GM21447 (cell line): ENCODE measurements at regions not wholly inside any gene's neighbourhood (a gene's known extent, or its start where the extent isn't known, plus 50 kb on each side); places are given as distances from the start of the nearest gene placed in this dataset.
A peak's percentile ranks its signal among the peaks of the same experiment; 100 is the strongest.

ENCODE experiments used
- ATAC-seq: cut with Tn5 transposase; IDR thresholded peaks from one replicate; pipeline ENCODE4 v1.9.1; 2021; ENCODE audit not compliant: unreplicated experiment

DNA sequence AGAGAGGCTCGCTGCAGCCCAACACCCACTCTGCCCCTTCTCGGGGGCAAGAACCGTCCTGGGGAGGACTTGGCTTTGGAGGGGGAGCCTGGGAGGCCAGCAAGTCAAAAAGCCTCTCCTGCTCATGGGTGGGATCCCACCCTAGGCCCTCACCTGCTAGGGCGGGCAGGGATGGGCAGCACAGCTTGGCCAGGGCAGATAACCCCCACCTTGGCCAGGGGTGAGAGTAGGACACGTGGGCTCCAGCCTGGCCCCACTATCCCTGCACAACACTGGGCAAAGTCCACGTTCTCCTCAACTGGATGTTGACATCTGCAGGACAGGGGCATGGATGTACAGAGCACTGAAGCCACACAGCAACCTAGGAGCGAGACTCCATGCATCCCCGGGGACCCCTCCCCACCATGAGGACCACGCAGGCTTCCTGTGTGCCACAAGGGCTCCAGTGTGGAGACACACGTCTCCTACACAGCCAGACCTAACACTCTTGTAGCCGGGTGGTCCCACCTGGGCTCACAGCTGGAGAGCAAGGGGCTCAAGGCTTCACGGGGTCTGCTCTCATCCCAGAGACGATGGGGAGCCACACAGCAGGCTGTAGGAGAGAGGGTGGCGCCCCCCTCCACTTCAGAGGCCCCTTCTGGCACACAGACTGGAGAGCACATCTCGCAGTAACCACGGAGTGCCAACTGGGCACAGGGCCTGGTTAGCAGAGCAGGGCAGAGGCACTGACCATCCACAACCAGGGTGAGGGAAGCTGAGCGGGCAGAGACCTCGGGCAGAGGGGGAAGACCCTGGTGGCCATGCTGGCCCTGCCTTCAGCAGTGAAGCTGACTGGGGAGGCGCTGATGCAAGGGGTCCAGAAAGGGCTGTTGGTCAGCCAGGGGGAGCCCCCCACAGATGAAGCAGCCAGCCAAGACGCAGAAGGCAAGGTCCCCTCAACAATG is 171.1 kb downstream of the CRYBB2 start:
- no peak for ATAC-seq

DNA sequence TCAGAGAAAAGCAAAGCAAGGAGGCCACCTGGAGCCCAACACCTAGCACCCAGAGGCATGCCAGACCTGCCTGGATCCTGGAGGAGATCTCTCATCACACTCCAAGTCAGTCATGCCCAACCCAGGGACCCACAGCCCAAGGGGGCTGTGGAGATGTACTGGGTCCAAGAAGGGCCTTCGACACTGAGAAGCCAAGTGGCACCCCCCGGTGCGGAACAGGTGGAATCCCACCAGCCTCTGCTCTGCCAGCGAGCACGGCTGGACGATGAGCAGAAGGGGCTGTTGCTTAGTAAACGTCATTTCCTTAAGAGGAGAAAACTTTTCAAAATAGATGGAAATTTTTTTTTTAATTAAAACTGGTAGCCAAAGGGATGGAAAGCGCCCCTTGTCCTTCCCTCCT is 171.9 kb upstream of the GRK3 start:
- ATAC-seq = no peak

DNA sequence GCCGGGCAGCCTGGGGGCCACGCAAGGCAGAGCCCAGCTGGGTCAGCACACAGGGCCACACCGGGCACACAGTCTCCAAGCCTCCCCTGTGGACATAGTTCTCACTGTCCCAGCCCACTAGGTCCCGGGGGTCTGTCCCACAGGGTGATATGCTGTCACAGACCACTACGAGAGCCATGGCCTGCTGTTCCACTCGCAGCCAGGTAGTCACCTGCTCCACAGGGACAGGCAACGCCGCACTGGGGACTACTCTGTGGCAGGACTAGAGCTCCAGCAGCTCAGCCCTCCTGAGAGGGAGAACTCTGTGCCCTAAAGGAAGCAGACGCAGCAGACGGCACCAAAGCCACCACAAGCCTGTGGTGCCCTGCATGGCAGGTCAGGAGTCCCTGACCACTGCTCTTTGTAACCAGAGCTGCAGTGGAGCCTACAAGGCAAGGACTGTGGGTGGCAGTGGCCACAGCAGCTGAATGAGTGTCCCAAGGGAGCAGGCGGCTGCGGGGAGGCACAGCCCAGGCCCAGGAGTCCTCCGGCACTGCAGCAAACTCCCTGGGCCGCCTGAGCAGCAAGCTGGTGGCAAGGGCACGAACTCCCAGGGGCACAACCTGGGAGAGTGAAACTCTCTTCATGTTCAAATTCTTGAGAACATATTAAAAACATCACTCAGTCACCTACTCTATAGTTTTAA is 171.2 kb upstream of the GRK3 start:
- no peak for ATAC-seq

DNA sequence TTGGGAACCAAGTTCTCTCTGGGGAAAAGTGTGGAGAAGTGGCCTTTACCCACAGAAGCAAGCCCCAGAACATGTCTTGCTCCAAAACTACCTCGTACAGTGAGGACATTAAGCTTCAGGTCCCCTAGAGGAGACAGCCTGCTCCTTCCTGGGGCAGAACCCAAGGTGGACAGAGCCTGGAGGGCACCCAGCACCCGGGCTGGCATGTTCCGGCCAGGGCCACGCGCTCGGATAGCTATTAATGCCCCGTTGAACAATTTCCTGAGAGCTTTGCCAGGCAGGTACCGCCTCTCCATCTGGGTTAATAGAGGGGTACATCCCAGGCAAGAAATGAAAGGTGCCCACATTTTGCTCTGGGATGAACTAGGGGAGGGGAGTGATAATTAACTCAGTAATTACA is 169.0 kb upstream of the GRK3 start:
- no peak for ATAC-seq

DNA sequence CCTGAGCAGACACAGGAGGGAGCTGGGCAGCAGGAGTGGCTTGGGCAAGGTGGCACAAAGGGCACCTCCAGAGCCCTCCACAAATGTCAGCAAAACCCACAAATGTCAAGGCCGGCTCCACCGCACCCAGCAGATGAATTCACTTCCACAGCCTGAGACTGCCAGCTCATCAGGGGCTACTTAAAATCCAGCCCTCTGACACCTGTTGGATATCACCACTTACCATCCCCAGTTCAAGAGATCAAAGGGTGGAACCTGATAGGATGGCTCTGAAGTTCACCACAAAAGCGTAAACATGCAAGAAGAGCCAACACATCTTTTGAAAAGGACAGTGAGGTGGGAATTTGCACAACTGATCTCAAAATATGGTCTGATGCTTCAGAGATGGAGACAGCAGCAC is 168.6 kb upstream of the GRK3 start:
- no peak for ATAC-seq

DNA sequence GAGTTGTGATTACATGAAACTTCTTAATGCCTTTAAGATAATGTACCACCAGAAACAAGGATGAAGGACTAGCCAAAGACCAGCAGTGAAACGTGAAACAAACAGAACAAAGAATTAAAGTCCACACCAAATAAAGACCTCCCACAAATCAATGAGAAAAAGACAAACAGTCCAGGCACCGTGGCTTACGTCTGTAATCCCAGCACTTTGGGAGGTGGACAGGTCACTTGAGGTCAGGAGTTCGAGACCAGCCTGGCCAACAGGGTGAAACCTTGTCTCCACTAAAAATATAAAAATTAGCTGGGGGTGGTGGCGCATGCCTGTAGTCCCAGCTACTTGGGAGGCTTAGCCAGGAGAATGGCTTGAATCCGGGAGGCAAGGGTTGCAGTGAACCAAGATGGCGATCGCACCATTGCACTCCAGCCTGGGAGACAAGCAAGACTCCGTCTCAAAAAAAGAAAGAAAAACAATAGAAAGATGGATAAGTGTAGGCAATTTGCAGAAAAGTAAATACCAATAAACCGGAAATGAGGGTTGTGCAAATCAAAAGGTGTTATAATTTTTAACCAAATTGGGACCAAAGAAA is 167.8 kb upstream of the GRK3 start:
- ATAC-seq = no peak

DNA sequence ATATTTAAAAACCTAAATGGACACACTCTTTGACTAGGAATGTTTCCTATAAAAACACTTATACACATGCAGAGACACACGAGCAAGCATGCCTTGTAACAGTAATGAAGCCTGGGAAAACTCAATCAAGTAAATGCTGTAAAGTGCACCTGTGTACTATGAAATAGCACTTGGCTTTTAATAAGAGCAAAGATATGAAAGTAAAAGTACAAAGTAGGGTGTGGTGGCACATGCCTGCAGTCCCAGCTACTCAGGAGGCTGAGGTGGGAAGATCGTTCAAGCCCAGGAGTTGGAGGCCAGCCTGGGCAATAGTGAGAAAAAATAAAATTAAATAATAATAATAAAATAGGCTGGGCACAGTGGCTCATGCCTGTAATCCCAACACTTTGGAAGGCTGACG is 166.9 kb upstream of the GRK3 start:
- ATAC-seq = no peak

DNA sequence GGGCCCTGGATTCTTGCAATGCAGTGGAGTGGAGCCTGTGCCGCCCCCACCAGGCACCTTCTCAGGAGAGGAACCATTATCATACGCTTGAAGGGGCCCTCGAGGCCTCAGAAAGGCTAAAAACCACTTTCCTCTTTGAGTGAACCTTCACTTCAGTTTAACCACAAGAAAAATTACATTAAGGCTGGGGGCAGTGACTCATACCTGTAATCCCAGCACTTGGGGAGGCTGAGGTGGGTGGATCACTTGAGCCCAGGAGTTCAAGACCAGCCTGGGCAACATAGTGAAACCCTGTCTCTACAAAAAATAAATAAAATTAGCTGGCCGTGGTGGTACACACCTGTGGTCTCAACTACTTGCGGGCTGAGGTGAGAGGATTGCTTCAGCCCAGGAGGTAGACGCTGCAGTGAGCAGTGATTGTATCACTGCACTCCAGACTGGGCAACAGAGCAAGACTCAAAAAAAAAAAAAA is 165.8 kb upstream of the GRK3 start:
- ATAC-seq = peak; percentile 62

DNA sequence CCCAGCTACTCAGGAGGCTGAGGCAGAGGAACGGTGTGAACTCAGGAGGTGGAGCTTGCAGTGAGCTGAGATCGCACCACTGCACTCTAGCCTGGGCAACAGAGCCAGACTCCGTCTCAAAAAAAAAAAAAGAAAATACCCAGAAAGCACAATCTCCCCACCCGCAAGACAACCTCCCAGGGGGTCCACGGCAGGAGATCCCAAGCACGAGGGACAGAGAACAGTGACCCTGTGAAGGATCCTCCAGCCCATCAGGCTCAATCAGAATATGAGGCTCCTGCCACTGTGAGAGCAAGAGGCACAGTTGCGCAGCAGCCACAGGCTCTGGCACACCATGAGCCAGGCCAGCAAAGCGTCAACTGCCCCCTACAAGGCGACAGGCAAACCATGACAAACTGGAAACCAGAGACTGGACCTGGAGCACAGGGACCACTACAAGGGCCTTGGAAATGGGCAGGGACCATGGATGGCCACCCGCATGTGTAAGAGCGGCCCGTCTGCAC is 164.8 kb upstream of the GRK3 start:
- ATAC-seq = no peak

DNA sequence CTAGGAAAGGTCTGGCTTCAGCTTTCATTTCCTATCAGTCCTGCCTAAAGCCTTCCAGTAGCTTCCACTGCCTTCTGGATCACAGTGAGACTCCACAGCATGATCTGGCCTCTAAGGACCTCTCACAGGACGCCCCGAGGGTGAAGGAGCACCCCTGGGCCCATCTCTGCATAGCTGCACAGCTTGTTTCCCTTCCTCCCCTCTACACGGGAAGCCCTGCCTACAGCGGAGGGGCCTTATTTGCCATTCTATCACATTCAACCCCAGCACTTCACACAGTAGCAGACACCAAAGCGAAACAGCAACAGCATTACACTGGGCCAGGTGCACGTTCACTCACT is 162.3 kb upstream of the GRK3 start:
- no peak for ATAC-seq

DNA sequence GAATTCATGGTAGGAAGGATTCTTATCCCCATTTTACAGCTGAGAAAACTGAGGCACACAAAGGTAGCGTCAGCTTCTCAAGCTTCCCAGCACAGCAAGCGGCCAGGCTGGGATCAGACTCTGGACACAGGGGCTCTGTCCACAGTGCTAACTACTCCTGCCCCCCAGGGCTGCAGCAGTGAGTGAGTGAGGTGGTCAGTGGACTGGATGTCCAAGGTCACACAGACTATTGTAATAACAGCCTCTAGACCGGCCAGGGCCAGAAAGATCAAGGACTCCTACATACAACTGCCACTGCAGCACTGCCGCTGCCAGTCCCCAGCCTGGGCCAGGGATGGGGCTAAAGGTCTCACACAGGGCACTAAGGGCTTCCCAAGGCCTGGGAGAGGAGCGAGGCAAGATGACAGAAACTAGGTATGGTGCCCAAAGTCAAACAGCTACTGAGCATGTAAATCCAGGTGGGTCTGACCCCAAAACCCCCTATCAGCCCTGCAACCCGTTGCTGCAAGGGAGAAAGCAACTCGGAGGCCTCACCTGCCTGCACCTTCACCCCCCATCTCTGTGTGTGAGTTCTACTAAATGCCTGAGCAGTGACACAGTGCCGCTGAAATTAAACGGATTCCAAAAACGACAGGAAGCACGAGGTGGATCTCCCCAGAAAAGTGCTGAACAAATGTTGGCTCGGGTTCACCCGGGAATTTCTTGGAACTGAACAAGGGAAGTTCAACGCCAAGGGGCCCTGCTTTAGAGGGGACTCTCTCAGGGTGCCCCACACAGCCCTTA is 161.8 kb upstream of the GRK3 start:
- ATAC-seq = no peak

DNA sequence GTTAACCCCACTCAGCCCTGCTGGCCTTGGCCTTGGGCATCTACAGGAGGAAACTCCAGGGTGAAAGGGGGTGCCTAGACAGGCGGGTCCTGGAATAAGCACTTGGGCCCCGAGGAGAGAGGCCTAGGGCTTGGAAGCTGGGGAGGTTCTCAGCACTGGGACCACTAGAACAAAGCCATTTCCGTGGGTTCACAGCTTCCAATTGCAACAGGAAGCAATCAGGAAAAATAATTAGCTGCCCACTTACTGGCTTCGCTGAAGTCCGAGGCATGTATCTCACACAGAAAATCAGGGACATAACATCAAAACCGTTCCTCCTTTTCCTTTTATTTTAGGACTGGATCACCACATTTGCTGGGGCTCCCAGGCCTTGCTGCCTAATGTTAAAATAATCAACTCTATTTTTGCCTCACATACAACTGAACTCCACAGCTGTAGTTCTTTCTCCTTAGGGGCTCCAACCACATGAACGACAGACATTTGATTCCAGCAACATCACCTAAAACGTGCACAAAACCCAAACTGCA is 161.1 kb upstream of the GRK3 start:
- no peak for ATAC-seq

DNA sequence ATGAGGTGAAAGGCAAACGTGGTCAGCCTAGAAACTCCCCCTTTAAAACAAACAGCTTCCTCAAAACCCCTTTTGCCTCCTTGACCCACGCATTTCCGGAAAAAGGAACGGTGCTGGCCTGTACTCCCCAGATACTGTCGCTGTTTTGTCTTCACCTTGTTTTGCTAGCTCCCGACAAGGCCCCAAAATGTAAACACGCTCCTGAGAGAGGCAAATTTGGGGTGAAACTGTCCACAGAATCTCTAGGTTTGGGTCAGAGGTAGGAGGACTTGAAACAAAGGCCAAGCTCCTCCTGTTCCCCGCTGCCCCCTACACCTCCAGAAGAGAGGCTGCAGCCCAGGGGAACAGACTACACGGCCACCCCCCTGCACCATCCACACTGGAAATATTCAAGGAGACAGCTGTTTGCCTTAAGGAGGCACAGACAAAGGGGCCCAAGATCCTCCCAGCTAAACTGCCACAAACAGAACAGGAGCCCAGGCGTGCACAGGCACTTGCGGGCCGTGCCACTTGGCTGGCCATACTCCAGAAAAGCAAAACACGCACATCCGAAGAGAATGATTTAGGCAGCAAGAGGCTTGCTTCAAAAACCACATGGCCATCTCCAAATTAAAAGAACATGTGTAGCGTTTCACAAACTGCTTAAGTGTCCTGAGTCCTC is 160.5 kb upstream of the GRK3 start:
- ATAC-seq = no peak

DNA sequence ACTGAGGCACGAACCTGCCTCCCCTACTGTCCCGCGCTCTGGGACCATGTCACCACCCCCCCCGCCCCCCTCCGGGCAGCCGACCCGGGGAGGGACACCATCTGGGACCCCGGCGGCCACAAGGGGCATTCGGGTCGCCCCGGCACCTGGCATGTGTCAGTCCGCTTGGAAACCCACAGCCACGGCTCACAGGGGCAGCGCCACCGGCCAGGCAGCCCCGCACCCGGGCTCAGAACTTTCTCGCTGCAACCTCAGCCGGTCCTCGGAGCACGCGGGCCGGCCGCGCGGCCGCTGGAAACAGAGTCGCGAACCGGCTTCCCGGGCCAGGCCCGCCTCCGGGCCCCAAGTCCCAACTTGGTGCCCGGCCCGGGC is 159.9 kb upstream of the GRK3 start:
- no peak for ATAC-seq

DNA sequence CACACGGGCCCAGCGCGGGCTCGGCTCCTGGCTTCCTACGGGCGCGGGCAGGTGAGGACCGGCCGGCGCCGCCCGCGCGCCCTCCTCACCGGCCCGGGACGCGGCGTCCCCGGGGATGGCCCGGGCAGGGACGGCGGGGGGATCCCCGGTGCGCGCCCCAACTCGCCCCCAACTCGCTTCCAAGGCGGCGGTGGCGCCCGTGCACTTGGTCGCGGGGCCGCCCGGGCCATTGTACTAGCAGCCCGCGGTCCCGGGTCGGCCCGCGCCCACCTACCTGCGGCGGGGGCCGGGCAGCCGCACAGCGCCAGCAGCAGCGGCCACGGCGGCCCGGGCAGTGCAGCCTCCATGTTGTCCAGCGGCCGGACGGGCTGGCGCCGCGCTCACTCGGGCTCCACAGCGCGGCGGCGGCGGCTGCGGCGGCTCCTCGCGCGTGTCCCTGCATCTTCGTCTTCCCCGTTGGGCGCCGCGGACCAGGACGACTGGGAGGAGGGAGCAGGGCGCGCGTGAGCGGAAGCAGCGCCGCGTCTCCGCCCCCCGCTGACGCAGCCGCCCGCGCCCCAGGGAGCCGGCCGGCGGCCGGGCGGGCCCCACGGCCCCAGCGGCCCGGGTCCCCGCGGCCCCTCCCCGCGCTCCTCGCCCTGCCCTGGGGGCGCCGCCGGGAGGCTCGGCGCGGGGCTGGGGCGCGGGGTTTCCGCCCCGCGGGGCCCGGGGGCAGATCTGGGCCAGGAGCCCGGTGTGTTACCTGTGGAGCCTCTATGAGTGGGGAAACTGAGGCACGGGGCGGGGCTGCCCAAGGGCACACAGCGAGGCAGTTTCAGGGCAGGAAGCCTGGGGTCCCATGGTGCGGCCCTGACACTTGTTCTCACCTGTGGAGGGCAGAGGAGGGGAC is 159.3 kb upstream of the GRK3 start:
- ATAC-seq = no peak

DNA sequence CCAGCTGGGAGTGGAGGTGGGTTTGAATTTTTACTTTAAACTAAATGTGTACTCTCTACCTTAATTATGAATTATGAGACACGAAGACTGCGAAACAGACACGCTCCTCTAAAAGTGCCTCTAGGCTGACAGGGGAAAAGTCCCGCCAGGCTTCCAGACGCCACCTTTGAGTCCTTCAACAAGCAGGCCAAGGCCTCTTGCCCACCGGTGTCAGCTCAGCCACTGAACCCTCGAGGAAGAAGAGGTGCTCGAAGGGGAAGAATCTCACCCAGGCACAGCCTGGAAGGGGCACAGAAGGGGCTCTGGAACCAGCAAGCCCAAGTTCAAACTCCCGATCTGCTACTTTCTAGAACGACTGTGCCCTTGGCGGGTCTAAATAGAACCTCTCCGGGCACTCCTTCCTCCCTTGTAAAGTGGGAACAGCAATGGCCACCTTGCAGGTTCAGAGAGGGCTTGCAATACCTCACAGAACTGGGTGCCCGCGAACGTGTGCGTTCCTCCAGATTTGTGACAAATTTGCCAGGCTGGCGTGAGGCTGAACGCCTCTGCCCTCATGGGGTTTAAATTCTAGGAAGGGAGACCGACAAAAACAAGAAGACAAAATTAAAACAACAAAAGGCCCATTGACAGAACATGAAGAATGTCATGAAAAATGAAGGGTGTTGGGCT is 158.5 kb upstream of the GRK3 start:
- ATAC-seq = no peak

DNA sequence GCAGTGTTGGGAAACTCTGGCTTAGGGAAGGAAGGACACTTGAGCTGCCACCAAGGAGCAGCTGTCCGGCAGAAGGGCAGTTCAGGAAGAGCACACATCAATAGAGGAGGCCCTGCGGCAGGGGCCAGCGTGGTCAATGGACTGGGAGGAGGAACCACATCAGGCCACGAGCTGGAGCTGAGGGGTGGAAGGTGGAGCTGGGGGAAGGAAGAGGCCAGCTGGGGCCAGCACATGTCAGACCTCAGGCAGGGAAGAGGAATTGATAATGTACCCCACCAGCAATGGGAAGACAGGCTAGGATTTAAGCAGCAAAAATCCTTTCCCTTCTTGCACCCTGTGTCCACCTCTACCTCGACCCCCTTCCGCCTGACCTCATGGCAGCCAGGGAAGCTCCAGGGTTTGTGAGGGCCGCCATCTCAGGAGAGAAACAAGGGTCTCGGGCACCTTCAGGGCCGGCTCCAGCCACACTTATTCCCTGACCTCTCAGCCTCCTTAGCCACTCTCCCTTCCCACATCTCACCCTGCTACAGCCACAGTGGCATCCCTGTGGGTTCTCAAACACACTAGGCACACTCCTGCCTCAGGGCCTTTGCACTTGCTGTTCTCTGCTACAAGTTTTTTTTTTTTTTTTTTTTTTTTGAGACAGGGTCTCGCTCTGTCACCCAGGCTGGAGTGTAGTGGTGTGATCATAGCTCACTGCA is 157.8 kb upstream of the GRK3 start:
- no peak for ATAC-seq

DNA sequence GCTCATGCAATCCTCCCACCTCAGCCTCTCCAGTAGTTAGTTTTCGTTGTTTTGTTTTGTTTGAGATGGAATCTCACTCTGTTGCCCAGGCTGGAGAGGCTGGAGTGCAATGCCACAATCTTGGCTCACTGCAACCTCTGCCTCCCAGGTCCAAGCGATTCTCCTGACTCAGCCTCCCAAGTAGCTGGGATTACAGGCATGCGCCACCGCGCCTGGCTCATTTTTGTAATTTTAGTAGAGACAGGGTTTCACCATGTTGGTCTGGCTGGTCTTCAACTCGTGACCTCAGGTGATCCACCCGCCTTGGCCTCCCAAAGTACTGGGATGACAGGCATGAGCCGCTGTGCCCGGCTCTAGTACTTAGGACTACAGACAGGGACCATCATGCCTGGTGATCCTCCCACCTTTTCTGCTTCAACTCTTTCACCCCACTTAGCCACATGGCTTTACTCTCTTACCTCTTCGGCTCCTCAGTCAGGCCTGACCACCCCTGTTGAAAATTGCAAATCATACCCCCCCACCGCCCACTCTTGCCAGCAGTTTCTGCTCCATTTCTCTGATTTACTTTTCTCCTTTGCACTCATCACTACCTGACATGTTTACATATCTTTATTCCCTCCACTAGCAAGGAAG is 157.1 kb upstream of the GRK3 start:
- no peak for ATAC-seq
